Astrocyte (in vitro differentiated cells and primary cell): ENCODE measurements at regions not wholly inside any gene's neighbourhood (a gene's known extent, or its start where the extent isn't known, plus 50 kb on each side); places are given as distances from the start of the nearest gene placed in this dataset.

Experiments
- DNase-seq: peaks from one replicate; pipeline ENCODE4 v3.0.0-alpha.2; 2010; ENCODE audit warnings: low read depth
- FAIRE-seq: peaks from 2 replicates; lab custom pipeline; 2011; peaks lifted over from hg19 to GRCh38; lab: Jason Lieb, UNC
- H2AFZ ChIP-seq: 2 replicates; pipeline ENCODE4 v1.6.0; 2012; ENCODE audit warnings: low read depth, low read length, inconsistent platforms
- H3K27ac ChIP-seq: 2 replicates; pipeline ENCODE4 v1.5.1; 2011; ENCODE audit warnings: low read depth, low read length, inconsistent platforms
- H3K27me3 ChIP-seq: 2 replicates; pipeline ENCODE4 v1.6.0; 2011; ENCODE audit warnings: low read length, inconsistent platforms; ENCODE audit not compliant: insufficient read depth
- H3K36me3 ChIP-seq: 2 replicates; pipeline ENCODE4 v1.5.1; 2011; ENCODE audit warnings: low read length, inconsistent platforms; ENCODE audit not compliant: insufficient read depth
- H3K4me1 ChIP-seq: 2 replicates; pipeline ENCODE4 v1.5.1; 2011; ENCODE audit warnings: low read length, inconsistent platforms; ENCODE audit not compliant: insufficient read depth
- H3K4me2 ChIP-seq: 2 replicates; pipeline ENCODE4 v1.6.0; 2012; ENCODE audit warnings: low read length, inconsistent platforms
- H3K4me3 ChIP-seq: 2 replicates; pipeline ENCODE4 v1.5.1; 2011; ENCODE audit warnings: low read depth, mild to moderate bottlenecking, low read length, inconsistent platforms; ENCODE audit not compliant: insufficient read depth
- H3K79me2 ChIP-seq: 2 replicates; pipeline ENCODE4 v1.6.0; 2012; ENCODE audit warnings: mild to moderate bottlenecking, low read length, inconsistent platforms; ENCODE audit not compliant: insufficient read depth
- H3K9ac ChIP-seq: 2 replicates; pipeline ENCODE4 v1.6.0; 2012; ENCODE audit warnings: mild to moderate bottlenecking, low read length, inconsistent platforms
- H3K9me3 ChIP-seq: 2 replicates; pipeline ENCODE4 v1.5.1; 2012; ENCODE audit warnings: low read depth, mild to moderate bottlenecking, low read length, inconsistent platforms; ENCODE audit not compliant: insufficient read depth
- H4K20me1 ChIP-seq: 2 replicates; pipeline ENCODE4 v1.6.0; 2012; ENCODE audit warnings: low read length, inconsistent platforms; ENCODE audit not compliant: insufficient read depth
- H3K27ac Mint-ChIP-seq: one replicate; pipeline ENCODE4 v1.8.0; 2021; ENCODE audit warnings: mild to moderate bottlenecking, mixed read lengths; ENCODE audit not compliant: unreplicated experiment
- H3K27me3 Mint-ChIP-seq: one replicate; pipeline ENCODE4 v1.8.0; 2021; ENCODE audit warnings: low read depth, mixed read lengths; ENCODE audit not compliant: unreplicated experiment
- H3K36me3 Mint-ChIP-seq: one replicate; pipeline ENCODE4 v1.8.0; 2021; ENCODE audit warnings: low read depth, mixed read lengths; ENCODE audit not compliant: unreplicated experiment
- H3K4me1 Mint-ChIP-seq: one replicate; pipeline ENCODE4 v1.8.0; 2021; ENCODE audit warnings: low read depth, mixed read lengths; ENCODE audit not compliant: unreplicated experiment
- H3K4me3 Mint-ChIP-seq: one replicate; pipeline ENCODE4 v1.8.0; 2021; ENCODE audit warnings: mild to moderate bottlenecking, moderate library complexity, mixed read lengths; ENCODE audit not compliant: unreplicated experiment
- H3K9me3 Mint-ChIP-seq: one replicate; pipeline ENCODE4 v1.8.0; 2021; ENCODE audit warnings: mild to moderate bottlenecking, mixed read lengths; ENCODE audit not compliant: unreplicated experiment
- CTCF ChIP-seq: IDR thresholded peaks from 2 replicates; pipeline ENCODE4 v1.5.1; 2011; ENCODE audit warnings: low read depth, mild to moderate bottlenecking, inconsistent platforms, low read length, moderate library complexity; ENCODE audit not compliant: insufficient read depth
- EZH2 ChIP-seq: IDR thresholded peaks from 2 replicates; pipeline ENCODE4 v1.6.1; 2012; ENCODE audit warnings: mild to moderate bottlenecking, low read length, inconsistent platforms; ENCODE audit not compliant: insufficient read depth

GRCh38 chr20:58092353-58092752 lies 136.1 kb downstream of the ANKRD60 start:
- Mint-ChIP-seq H3K36me3 (peaks cover 3% of the 10 kb centered on the region), H3K27me3 (peaks cover 59% of the 10 kb centered on the region), H3K9me3 (peaks cover 9% of the 10 kb centered on the region), H3K4me3 (no peak overlapping the region), H3K4me1 (no peaks in the 10 kb centered on the region), H3K27ac (no peak overlapping the region)
- Histone ChIP-seq H3K4me2 (no peak overlapping the region), H3K9me3 (no peaks in the 10 kb centered on the region), H4K20me1 (no peaks in the 10 kb centered on the region), H3K4me1 (peaks cover 3% of the 10 kb centered on the region), H3K27me3 (no peaks in the 10 kb centered on the region), H2AFZ (no peak overlapping the region), H3K4me3 (no peak overlapping the region), H3K79me2 (no peaks in the 10 kb centered on the region), H3K9ac (no peak overlapping the region), H3K27ac (no peak overlapping the region), H3K36me3 (no peaks in the 10 kb centered on the region)
- TF ChIP-seq EZH2 = no peak
- TF ChIP-seq CTCF = no peak
- FAIRE-seq = no peak
- no peak for DNase-seq

GRCh38 chr20:58091810-58092209 lies 136.6 kb downstream of the ANKRD60 start:
- Mint-ChIP-seq H3K27ac (no peak overlapping the region), H3K4me1 (no peaks in the 10 kb centered on the region), H3K9me3 (peaks cover 9% of the 10 kb centered on the region), H3K4me3 (no peak overlapping the region), H3K36me3 (peaks cover 3% of the 10 kb centered on the region), H3K27me3 (peaks cover 53% of the 10 kb centered on the region)
- FAIRE-seq = no peak
- H3K27ac ChIP-seq = no peak overlapping the region
- no peaks in the 10 kb centered on the region for H3K36me3 ChIP-seq
- H2AFZ ChIP-seq = no peak overlapping the region
- no peak for DNase-seq
- peaks cover 4% of the 10 kb centered on the region for H3K4me1 ChIP-seq
- H3K27me3 ChIP-seq = no peaks in the 10 kb centered on the region
- TF ChIP-seq CTCF (no peak), EZH2 (no peak)
- H4K20me1 ChIP-seq = no peaks in the 10 kb centered on the region
- no peak overlapping the region for H3K4me3 ChIP-seq
- no peaks in the 10 kb centered on the region for H3K9me3 ChIP-seq
- H3K79me2 ChIP-seq = no peaks in the 10 kb centered on the region
- no peak overlapping the region for H3K4me2 ChIP-seq
- H3K9ac ChIP-seq = no peak overlapping the region

GRCh38 chr20:58090161-58090560 lies 138.3 kb downstream of the ANKRD60 start:
- H3K4me1 Mint-ChIP-seq = no peaks in the 10 kb centered on the region
- H3K27me3 Mint-ChIP-seq = peaks cover 51% of the 10 kb centered on the region
- Histone ChIP-seq H3K4me3 (no peak overlapping the region), H2AFZ (no peak overlapping the region), H4K20me1 (no peaks in the 10 kb centered on the region), H3K9me3 (no peaks in the 10 kb centered on the region), H3K9ac (no peak overlapping the region), H3K27me3 (no peaks in the 10 kb centered on the region), H3K36me3 (no peaks in the 10 kb centered on the region), H3K27ac (no peak overlapping the region), H3K79me2 (no peaks in the 10 kb centered on the region), H3K4me2 (no peak overlapping the region), H3K4me1 (peaks cover 4% of the 10 kb centered on the region)
- FAIRE-seq = no peak
- no peak for TF ChIP-seq EZH2
- no peak for TF ChIP-seq CTCF
- no peak overlapping the region for H3K4me3 Mint-ChIP-seq
- peaks cover 9% of the 10 kb centered on the region for H3K9me3 Mint-ChIP-seq
- H3K36me3 Mint-ChIP-seq = peaks cover 3% of the 10 kb centered on the region
- DNase-seq = no peak
- H3K27ac Mint-ChIP-seq = no peak overlapping the region
